Choroid plexus epithelial cell (primary cell): ENCODE measurements at regions not wholly inside any gene's neighbourhood (a gene's known extent, or its start where the extent isn't known, plus 50 kb on each side); places are given as distances from the start of the nearest gene placed in this dataset.
"Not testable (repeated sequence)": the region's sequence is repeated elsewhere in the genome, so short reads cannot be mapped to it uniquely, and the experiment has no call there.

Experiments
- DNase-seq: peaks from one replicate; pipeline ENCODE4 v3.0.0-alpha.2; 2010; ENCODE audit warnings: low read depth
- H3K4me3 ChIP-seq: 2 replicates; pipeline ENCODE4 v1.5.1; 2011; ENCODE audit warnings: low read depth, mild to moderate bottlenecking, control low read depth, low read length, moderate library complexity
- CTCF ChIP-seq: conservative IDR thresholded peaks from 2 replicates; pipeline ENCODE4 v1.5.1; 2011; ENCODE audit warnings: low read depth, mild to moderate bottlenecking, control low read depth, inconsistent platforms, low read length, moderate library complexity

- no peak for TF ChIP-seq CTCF
- H3K4me3 ChIP-seq: no peak overlapping the region
- no peak for DNase-seq
Measured at GRCh38 chr11:71165771-71166170, 86.6 kb downstream of the SHANK2 start.

- no peak for TF ChIP-seq CTCF
- no peak for DNase-seq
- H3K4me3 ChIP-seq: no peak overlapping the region
Measured at GRCh38 chr11:71164621-71165020, 87.8 kb downstream of the SHANK2 start.

GRCh38 chr11:71164186-71164585 is 88.2 kb downstream of the SHANK2 start:
- no peak for DNase-seq
- no peak overlapping the region for H3K4me3 ChIP-seq
- TF ChIP-seq CTCF: no peak

GRCh38 chr11:71163371-71163770 is 89.0 kb downstream of the SHANK2 start:
- TF ChIP-seq CTCF: no peak
- no peak for DNase-seq
- H3K4me3 ChIP-seq: no peak overlapping the region

- no peak for TF ChIP-seq CTCF
- no peak for DNase-seq
- no peak overlapping the region for H3K4me3 ChIP-seq
Measured at GRCh38 chr11:71158936-71159335, 93.4 kb downstream of the SHANK2 start.

- not testable (repeated sequence) for DNase-seq, H3K4me3 ChIP-seq
Measured at GRCh38 chr11:71157676-71158075, 94.7 kb downstream of the SHANK2 start.

GRCh38 chr11:71156301-71156700 is 96.1 kb downstream of the SHANK2 start:
- no peak overlapping the region for H3K4me3 ChIP-seq
- TF ChIP-seq CTCF: no peak
- DNase-seq: no peak

GRCh38 chr11:71155846-71156245 is 96.5 kb downstream of the SHANK2 start:
- DNase-seq: no peak
- no peak overlapping the region for H3K4me3 ChIP-seq
- TF ChIP-seq CTCF: no peak
